ENCODE measurements at regions not wholly inside any gene's neighbourhood (a gene's known extent, or its start where the extent isn't known, plus 50 kb on each side); places are given as distances from the start of the nearest gene placed in this dataset.

DNA sequence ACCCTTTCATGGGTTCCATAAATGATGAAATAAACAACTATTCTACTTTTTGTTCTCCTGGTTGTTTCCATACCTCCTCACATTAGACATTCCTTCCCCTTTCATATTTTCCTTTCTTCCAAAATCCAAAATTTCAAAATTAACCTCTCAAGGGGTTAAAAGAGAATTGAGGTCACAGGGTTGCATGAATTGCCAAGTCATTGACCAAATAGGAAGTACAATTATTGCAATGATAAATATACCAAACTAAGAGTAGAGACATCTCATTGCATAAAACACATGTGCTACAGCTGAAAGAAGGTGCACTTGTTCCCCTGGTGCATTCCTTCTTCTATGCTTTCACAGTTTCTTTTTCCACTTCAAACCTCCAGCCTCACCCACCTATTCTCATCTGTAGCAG is 136.1 kb downstream of the KCTD12 start:
- DNase-seq (ENCODE audit: low read depth in 2 of 2) = no peak

DNA sequence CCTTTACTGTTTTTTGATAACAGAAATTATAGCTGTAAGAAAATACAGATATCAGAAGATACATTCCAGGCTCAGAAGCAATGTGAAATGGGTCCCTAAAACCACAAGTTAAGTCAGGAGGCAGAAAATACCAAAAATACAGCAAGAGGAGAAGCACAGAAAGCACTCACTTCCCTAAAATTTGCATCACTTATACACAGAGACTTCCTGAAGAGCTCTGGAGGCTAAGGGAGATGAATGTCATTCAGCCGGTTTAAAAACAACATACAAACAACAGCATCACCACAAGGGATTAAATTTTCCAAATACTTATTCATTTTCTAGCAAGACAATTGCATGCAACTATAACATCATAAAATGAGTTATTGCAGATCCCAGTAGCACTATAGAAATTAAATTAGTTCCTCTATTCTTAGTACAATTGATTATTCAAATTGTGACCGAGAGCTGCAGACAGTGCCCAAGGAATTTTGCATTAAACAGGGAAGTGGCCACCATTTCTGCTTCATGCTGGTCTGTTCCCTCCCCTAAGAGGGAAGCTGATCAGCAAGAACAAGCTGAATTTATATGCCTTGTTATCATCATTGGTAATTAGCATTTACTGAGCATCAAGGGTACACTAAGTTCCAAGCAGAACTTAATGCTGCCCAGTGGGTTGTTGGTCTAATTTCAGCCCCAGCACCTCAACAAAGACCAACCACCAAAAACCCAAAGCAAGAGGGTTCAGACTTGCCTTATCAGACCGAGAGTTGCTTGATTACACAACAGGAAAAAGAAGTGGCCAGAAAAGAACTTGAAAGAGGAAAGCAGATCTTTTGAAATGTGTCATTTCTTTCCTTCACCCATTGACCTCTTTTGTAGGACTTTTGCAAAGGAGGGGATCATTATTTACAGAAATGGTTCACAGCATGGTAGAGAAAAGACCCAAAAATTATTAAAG is 140.7 kb downstream of the KCTD12 start:
- DNase-seq (ENCODE audit: low read depth in 2 of 2) = no peak

DNA sequence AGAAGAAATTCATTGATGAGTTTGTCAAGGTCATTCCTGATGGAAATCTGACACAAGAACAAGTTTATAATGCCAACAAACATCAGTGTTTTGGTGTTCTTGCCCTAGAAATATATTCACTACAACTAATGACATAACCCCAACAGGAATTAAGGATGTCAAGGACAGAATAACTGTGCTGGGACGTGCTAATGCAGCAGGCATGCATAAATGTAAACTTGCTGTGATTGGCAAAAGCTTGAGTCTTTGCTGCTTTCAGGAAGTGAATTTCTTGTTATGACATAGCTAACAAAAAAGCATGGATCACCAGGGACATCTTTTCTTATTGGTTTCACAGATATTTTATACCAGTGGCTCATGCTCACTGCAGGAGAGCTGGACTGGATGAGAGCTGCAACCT is 144.6 kb downstream of the KCTD12 start:
- no peak for DNase-seq (ENCODE audit: low read depth in 2 of 2)

DNA sequence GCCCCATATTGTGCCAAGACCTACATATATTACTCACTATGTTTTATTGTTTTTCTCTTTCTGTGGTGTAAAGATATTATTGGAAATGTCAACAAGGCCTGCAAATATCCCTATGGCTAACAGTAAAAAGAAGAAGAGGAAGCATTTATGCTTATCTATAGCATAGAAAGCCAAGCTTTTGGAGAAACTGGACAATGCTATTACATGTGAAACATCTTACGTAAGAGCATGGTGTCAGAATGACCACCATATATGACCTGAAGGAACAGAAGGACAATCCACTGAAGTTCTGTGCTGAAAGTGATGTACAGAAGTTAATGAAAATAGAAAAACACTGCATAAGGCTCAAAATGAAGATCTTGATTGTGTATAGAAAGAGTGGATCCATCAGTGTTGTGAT is 145.2 kb downstream of the KCTD12 start:
- DNase-seq (ENCODE audit: low read depth in 2 of 2) = no peak

DNA sequence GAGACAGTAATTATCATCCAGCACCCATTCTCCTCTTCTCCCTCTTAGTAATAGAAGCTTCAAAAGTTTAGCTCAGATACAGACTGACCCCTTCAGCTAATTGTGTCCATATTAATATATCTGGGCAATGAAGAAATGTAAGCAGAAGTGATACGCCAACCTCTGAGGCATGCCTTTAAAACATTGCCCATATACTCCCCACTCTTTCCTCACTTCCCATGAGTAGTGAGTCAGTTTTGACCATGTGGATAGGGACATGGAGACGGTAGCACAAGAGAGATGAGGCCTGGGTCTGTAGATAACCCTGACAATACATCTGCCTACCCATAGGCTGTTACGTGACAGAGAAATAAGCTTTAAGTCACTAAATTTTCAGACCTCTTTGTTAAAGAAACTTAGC is 147.6 kb downstream of the KCTD12 start:
- DNase-seq (ENCODE audit: low read depth in 2 of 2) = no peak

DNA sequence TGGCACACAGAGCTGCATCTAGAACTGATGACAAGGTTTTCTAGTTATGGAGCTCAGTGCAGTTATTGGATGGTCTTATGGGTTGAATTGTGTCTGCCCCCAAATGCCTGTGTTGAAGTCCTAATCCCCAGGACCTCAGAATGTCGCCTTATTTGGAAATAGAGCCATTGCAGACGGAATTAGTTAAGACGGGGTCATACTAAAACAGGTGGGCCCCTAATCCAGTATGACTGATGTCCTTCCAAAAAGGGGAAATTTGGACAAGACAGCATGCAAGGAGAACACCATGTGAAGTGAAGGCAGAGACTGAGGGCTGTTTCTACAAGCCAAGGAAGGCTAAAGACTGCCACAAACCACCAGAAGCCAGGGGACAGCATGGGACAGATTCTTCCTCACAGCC is 148.7 kb downstream of the KCTD12 start:
- no peak for DNase-seq (ENCODE audit: low read depth in 2 of 2)

DNA sequence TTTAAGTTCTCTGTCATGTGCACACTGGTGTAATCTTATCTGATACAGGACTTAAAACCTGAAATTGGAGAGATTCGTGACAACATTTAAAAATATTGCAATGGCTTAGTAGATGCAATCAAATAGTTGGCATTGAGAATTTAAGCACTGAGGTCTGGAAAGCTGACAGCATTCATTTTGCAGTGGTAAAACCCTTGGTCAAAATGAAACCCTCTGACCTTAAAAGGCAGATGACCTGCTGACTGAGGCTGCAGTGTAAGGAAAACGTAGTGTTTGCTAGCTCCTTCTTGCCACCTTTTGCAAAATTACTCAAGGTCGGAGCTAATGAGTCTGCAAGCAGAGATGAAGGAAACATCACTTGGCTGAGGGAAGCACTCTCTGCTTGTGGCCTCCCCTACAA is 150.6 kb downstream of the KCTD12 start:
- no peak for DNase-seq (ENCODE audit: low read depth in 2 of 2)

DNA sequence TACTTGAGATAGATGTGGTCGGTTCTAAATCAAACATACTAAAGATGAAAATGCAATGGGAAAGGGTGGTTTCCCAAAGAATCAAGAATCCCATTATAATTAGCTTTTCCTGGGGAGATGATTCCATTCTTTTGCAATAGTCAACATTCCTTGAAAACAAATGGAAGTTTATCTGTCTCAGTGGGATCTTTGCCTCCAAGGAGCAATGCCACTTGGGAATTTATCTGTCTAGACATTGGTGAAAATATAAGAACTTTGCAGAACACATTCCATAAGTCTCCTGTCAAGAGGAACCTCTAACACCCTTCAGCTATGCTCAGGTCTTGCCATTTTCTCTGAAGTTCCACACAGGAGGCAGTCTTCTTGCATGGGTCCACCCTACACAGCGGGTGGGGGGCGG is 152.5 kb downstream of the KCTD12 start:
- DNase-seq (ENCODE audit: low read depth in 2 of 2) = no peak

DNA sequence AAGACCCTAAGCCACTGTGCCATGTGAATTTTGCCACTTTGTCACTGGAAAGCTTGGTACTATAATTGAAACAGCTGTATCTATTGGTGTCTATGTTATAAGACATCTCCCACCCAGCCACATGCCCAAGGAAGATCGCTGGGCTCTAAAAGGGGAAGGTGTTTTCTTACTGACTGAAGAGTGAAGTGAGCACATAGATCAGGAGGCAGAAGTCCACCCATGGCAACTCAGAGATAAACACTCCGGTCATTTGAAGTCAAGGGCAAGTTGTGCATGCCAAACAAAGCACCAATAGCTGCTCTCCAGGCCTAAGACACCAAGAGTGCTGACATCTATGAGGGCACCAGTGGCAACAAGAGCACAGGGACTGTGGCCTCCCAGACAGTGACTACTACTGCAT is 153.8 kb downstream of the KCTD12 start:
- DNase-seq (ENCODE audit: low read depth in 2 of 2) = no peak

DNA sequence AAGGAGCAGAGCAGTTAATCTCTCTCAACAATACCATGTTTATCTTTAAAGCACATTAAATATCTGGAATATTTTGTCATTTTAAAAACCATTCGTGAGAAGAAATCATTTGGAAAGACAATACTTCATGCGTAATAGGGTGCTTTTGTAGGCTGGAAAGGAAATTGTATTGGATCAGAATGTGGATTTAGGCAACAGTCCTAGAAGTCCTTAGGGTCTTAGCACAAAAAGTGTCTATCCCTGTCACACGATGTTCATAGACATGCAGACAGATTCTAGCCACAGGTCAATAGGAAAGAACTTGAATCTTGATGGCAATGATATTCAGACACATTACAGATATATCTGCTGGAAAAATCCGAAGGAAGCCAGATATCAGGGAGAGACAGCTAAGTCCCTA is 156.0 kb downstream of the KCTD12 start:
- DNase-seq (ENCODE audit: low read depth in 2 of 2) = no peak

DNA sequence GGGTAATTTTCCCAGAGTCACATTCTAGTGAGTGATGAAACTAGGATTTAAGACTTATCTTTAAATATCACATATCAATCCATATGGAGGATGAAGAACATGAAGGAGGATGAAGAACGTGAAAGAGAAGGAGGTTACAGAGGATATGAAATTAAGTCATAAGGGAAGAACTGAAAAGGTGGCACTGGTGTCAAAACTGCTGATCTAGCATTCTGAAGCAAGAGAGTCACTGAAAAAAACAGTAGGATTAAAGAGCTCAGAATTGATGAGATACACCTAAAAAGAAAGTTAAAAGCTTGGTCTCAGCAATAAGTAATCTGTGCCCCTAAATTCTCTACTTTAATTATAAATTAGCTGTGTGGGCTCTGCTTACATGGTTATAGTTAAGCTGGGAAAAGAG is 156.5 kb downstream of the KCTD12 start:
- no peak for DNase-seq (ENCODE audit: low read depth in 2 of 2)

DNA sequence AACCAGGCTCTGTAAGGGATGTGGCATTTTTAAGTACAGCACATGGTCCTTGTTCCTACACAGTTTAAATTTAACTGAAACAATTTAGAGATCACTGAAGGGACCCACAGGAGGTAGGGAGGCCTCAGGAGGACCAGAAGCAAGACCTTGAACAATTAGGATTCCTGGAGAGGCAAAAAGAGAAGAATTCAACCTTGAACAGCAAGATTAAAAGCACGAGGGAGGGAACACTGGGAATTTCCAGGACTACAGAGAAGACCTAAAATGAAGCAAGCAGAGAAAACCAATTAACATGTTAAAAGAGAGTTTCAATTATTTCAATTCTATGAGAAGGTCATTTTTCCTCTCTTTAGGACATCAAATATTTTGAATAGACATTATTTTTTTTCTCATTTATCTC is 160.3 kb downstream of the KCTD12 start:
- no peak for DNase-seq (ENCODE audit: low read depth in 2 of 2)

DNA sequence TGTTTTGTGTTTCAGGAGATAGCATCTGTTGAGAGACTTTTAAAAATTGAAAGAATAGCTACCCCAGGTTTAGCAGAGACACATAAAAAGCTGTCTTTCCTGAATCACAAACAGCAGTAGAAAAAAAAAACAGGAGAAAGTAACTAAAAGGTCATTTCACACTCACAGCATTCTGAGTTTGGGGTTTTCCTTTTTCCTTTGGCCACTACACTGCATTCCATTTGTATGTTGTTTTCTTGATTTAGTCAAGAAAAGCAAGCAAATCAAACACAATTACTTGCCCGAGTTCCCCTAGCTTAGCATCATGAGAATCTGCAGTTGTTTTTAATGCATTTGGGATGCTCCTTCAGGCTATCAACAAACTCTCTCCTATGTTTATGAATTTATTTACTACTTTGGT is 161.0 kb downstream of the KCTD12 start:
- no peak for DNase-seq (ENCODE audit: low read depth in 2 of 2)

DNA sequence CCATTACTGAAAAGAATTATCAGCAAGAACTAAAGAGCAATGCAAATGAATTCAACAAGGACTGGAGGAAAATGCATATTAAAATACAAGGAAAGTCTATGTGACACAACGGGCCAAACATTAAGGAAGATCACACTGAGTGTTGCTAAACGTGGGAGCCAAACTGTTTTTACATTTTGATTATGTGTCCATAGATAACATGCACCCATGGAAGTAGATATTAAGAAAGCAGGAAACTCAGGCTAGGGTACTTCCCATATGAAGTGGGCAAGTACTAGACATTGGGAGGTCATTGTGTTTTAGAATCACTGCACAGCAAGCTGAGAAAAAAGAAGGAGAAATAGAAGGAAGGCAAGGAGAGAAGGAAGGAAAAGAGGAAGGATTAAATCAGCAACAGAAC is 161.8 kb downstream of the KCTD12 start:
- no peak for DNase-seq (ENCODE audit: low read depth in 2 of 2)

DNA sequence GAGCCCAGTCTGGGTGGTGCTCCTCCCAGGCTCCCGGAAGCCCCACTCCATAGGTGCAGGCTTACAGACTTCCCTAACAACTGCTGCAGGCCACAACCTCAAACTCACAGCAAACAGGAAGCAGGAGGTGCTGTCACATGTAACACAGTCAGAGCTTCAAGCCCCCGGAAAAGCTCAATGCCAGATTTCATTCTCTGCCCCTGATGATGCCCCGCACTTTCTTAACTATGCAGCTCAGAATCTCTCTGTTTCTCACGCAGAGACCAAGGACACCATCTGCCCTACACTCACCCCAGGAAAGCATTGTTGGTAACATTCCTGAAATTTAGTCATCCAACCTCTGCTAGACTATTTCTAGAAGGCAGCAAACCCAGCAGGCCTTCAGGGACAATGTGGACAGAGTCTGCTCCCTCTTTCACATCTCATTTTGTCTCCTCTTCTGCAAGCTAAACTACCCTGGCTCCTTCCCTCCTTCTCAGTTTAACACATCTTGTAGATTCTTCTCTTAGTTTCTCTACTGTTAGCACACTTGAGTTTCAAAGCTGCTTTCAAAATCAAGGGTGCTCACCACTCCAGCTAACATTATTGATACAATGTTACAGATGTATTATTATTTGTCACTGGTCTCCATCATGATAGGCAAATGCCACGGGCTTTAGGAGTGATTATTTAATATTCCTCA is 162.5 kb downstream of the KCTD12 start:
- no peak for DNase-seq (ENCODE audit: low read depth in 2 of 2)

DNA sequence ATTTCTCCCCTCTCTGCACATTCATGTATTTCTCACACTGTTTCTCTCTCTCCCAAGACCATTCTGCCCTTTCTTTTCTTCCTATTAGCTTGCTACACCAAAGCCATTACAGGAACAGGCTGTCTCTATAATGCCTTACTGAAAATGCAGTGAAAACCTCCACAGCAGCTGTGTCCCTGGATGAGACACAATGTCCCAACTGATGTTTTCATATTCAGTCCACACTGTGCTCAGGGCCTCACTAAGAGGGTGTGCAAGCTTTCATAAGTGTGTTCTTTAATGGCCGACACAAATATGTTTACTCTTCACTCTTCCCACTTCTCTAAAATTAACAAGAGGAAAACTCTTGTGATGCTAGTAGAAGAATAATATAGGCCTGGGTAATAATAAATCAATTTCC is 163.4 kb downstream of the KCTD12 start:
- no peak for DNase-seq (ENCODE audit: low read depth in 2 of 2)

DNA sequence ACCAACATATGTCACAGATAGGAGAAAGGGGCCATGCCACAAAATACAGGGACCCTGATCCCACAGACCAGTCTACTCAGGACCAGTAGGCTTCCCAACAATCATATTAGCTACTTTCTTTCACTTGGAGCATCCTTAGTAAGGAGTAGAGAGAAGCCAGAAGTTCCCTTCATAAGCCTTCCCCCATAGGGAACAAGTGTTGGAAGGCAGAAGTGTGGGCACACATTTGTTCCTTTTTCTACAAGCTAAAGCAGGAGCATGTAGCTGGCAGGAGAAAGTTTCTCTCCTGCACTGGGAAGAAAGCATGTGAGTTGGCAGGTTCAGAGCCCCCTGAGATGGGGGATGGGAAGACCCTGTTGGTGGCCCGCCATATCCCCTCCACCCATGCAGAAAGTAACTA is 165.4 kb downstream of the KCTD12 start:
- DNase-seq (ENCODE audit: low read depth in 2 of 2) = no peak

DNA sequence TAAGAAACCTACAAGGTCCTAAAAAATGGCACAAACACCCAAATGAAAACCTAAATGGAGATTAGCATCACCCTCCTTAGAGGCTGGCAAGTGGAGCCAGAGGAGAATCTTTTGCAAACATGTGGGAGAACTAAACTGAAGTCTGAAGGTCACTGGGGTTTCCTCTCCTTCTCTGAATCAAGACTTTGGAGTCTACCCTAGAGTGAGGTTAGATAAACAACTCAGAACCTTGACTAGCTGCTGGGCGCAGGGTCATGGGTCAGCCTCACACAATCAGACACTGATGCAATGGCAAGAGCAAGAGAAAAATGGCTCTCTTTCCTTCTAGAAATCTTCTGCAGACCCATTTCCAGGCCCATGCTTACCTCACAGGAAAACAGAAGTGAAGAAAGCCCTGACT is 165.8 kb downstream of the KCTD12 start:
- no peak for DNase-seq (ENCODE audit: low read depth in 2 of 2)

DNA sequence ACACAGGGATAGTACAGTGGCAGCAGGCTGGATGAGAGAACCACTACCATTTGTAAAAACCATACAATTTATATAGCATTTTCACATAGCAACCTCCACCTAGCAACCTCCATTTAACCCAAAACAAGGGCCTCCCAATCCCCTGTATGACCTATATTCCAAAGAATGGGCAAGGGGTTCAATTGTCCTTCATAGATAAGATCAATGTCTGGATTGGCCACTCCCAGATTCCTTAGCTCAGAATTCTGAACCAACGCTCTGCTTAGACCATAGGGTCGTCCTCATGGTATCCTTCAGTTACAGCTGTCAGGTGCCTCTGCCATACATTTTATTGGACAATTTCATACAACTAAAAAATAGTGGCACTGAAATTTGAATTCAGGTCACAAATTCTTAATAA is 166.2 kb downstream of the KCTD12 start:
- no peak for DNase-seq (ENCODE audit: low read depth in 2 of 2)

DNA sequence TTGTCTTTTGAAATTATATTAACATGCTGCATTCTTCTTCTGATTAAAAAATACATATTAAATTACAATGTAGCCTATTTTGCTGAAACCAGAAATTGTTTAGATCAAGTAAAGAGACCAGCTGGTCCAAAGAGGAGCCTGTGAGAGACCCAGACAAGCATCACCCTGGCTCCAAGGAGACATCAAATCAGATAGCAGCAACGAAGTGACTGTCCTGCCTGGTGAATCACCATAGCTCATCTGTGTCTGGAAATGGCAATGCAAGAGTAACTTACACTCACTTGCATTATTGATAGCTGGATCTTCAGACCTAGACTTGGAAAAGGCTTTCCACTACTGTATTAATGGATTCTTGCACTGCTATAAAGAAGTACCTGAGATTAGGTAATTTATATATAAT is 169.1 kb downstream of the KCTD12 start:
- no peak for DNase-seq (ENCODE audit: low read depth in 2 of 2)

DNA sequence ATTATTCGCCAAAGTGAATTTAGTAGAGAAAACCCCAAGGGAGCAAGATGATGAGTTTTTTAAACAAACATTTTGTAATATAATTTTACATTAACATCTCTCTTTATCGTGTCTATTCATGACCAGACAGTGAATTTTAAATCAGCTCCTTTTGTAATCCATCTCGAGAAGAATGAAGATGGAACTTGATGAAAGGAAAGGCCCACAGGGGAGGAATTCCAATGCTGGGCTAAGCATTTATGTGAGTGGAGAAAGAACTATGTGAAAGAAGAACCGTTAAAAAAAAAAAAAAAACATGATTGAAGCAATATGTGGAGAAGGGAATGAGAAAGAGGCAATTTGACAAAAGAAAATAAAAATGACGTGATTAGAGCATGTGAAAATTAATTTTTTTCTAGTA is 170.6 kb downstream of the KCTD12 start:
- no peak for DNase-seq (ENCODE audit: low read depth in 2 of 2)

DNA sequence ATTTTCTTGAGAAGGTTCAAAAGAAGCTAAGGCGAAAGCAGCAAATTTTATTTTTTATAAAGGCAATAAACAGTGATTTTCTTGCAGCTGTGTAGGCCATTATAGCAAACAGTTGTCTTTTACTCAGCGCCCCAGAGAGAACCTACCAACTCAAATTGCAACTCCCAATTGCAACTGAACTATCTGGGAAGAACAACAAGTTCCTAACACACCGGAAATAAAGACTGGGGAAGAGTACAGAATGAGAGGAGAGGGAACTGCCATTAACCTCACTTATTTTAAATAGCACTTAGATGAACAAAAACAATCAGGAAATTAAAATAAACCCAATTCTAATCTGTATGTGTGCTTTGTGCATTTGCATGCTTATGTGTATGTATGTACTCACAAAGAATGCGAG is 171.1 kb downstream of the KCTD12 start:
- DNase-seq (ENCODE audit: low read depth in 2 of 2) = no peak

DNA sequence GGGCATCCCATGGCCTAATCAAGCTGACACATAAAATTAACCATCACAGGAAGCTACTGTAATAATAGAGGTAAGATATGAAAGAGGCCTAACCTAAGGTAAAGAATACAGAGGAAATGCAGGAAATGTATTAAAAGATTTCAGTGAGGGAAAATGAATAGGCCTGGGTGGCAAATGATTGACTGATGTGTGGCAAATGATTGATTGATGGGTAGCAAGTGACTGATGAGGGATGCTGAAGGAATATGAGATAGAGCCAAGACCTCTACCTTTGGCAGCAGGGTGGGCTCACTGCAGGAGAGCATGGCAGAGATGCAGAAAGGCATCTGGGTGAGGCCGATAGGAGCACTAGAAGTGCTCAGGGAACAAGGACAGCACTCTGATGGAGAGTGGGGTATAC is 172.9 kb downstream of the KCTD12 start:
- no peak for DNase-seq (ENCODE audit: low read depth in 2 of 2)
